ENCODE measurements at regions not wholly inside any gene's neighbourhood (a gene's known extent, or its start where the extent isn't known, plus 50 kb on each side); places are given as distances from the start of the nearest gene placed in this dataset.

GRCh38 chr4:81622474-81623184 is 150.9 kb upstream of the RASGEF1B start:
- Histone ChIP-seq H3K9me3 (ENCODE audit: control insufficient read depth, insufficient read depth, low read depth, low read length) (no peaks in the 10 kb centered on the region), H3K27ac (ENCODE audit: low read length) (no peak overlapping the region), H3K4me1 (ENCODE audit: control insufficient read depth, insufficient read depth, low read length) (no peaks in the 10 kb centered on the region), H3K4me3 (ENCODE audit: low read depth in 2 of 2, low read length in 2 of 2) (no peak overlapping the region), H3K36me3 (ENCODE audit: control insufficient read depth, insufficient read depth, low read length) (no peaks in the 10 kb centered on the region), H3K27me3 (ENCODE audit: control insufficient read depth, insufficient read depth, low read length) (no peaks in the 10 kb centered on the region)
- intact Hi-C loops (cut with micrococcal nuclease; ENCODE audit: unreplicated experiment): no loop called here
- in situ Hi-C loops (cut with HindIII; ENCODE audit: low pct_unique_long_range_greater_than_20kb, low sequenced_read_pairs): no loop called here
- no TSS peak for BruUV-seq (replicated peaks)
- DNase-seq (ENCODE audit: low read depth, low spot score) (no peak), ATAC-seq (no peak)
- ChIA-PET POLR2A (no interaction called here), CTCF (no interaction called here)
- no peak for TF ChIP-seq POLR2AphosphoS5 (IDR thresholded peaks at IDR 0.05; ENCODE audit: low read depth, low read length)
- no peak for TF ChIP-seq SIN3A (IDR thresholded peaks at IDR 0.05; ENCODE audit: borderline replicate concordance, insufficient read depth, low read depth, low read length)
- no peak for TF ChIP-seq REST (IDR thresholded peaks at IDR 0.05; ENCODE audit: insufficient read depth in 1 of 2, low read depth in 2 of 2, low read length in 1 of 2)
- TF ChIP-seq CTCF (IDR thresholded peaks at IDR 0.05): no peak

- Histone ChIP-seq H3K4me3 (ENCODE audit: low read depth in 2 of 2, low read length in 2 of 2) (no peak overlapping the region), H3K9me3 (ENCODE audit: control insufficient read depth, insufficient read depth, low read depth, low read length) (no peaks in the 10 kb centered on the region), H3K4me1 (ENCODE audit: control insufficient read depth, insufficient read depth, low read length) (no peaks in the 10 kb centered on the region), H3K27me3 (ENCODE audit: control insufficient read depth, insufficient read depth, low read length) (no peaks in the 10 kb centered on the region), H3K27ac (ENCODE audit: low read length) (no peak overlapping the region), H3K36me3 (ENCODE audit: control insufficient read depth, insufficient read depth, low read length) (no peaks in the 10 kb centered on the region)
- no TSS peak for BruUV-seq (replicated peaks)
- ATAC-seq (no peak), DNase-seq (ENCODE audit: low read depth, low spot score) (no peak)
- in situ Hi-C loops (cut with HindIII; ENCODE audit: low pct_unique_long_range_greater_than_20kb, low sequenced_read_pairs) (no loop called here), intact Hi-C loops (cut with micrococcal nuclease; ENCODE audit: unreplicated experiment) (no loop called here)
- CTCF ChIA-PET: no interaction called here
- TF ChIP-seq SIN3A (IDR thresholded peaks at IDR 0.05; ENCODE audit: borderline replicate concordance, insufficient read depth, low read depth, low read length) (no peak), CTCF (IDR thresholded peaks at IDR 0.05) (no peak), TCF7L2 (IDR thresholded peaks at IDR 0.05; ENCODE audit: low read depth, low read length) (no peak), REST (IDR thresholded peaks at IDR 0.05; ENCODE audit: insufficient read depth in 1 of 2, low read depth in 2 of 2, low read length in 1 of 2) (no peak), POLR2AphosphoS5 (IDR thresholded peaks at IDR 0.05; ENCODE audit: low read depth, low read length) (no peak)
- POLR2A ChIA-PET: no interaction called here
Measured at GRCh38 chr4:81622028-81622427, 150.3 kb upstream of the RASGEF1B start.

All from Panc1 (cell line).